ENCODE measurements at regions not wholly inside any gene's neighbourhood (a gene's known extent, or its start where the extent isn't known, plus 50 kb on each side); places are given as distances from the start of the nearest gene placed in this dataset.
A peak's percentile ranks its signal among the peaks of the same experiment; 100 is the strongest.

- TF ChIP-seq USF2 (IDR thresholded peaks at IDR 0.05; ENCODE audit: low read depth, low read length) (no peak), SMC3 (IDR thresholded peaks at IDR 0.05; ENCODE audit: low read depth, low read length) (no peak), POLR2A (IDR thresholded peaks at IDR 0.05; ENCODE audit: low read depth, low read length) (no peak), ELK1 (IDR thresholded peaks at IDR 0.05; ENCODE audit: borderline replicate concordance, low read depth, low read length) (no peak), BHLHE40 (IDR thresholded peaks at IDR 0.05; ENCODE audit: low read depth, low read length) (no peak), NFE2L2 (IDR thresholded peaks at IDR 0.05; ENCODE audit: low read depth, low read length) (no peak), CTCF (conservative IDR thresholded peaks at IDR 0.05; ENCODE audit: low read depth, low read length) (no peak), MAFK (IDR thresholded peaks at IDR 0.05; ENCODE audit: low read depth, low read length) (no peak), FOS (IDR thresholded peaks at IDR 0.05; ENCODE audit: low read depth, low read length) (no peak), RFX5 (IDR thresholded peaks at IDR 0.05; ENCODE audit: low read depth, low read length) (no peak)
- Histone ChIP-seq H3K79me1 (ENCODE audit: low read depth in 1 of 2, low read length in 2 of 2) (peaks cover 6 to 71% of the 10 kb centered on the region in 2 experiments; a peak in 3 of 4 replicates), H4K5ac (ENCODE audit: low read depth, low read length) (peak overlapping the region; percentile 23; the same call in 1 of the 2 replicates), H3K27ac (ENCODE audit: insufficient read depth, low read length) (peak overlapping the region; percentile 82), H2AK5ac (ENCODE audit: low read depth, low read length) (peak overlapping the region; percentile 70), H3K4me3 (ENCODE audit: insufficient read depth, low read depth, low read length) (no peak overlapping the region), H2BK120ac (ENCODE audit: low read depth, low read length) (peak overlapping the region; percentile 88), H3K9me1 (ENCODE audit: insufficient read depth, low read length) (peaks cover 41% of the 10 kb centered on the region), H3K36me3 (ENCODE audit: control insufficient read depth, insufficient read depth, low read length) (peaks cover 55% of the 10 kb centered on the region), H3K4ac (ENCODE audit: low read depth, low read length) (peak overlapping the region; percentile 84; the same call in 1 of the 2 replicates), H4K20me1 (ENCODE audit: insufficient read depth, low read length) (peaks cover 56% of the 10 kb centered on the region), H2AFZ (replicated peaks; ENCODE audit: low read length, poor library complexity) (peak overlapping the region; percentile 62), H3K9me3 (ENCODE audit: control insufficient read depth, insufficient read depth, low read length) (no peaks in the 10 kb centered on the region), H3K4me1 (ENCODE audit: control insufficient read depth, insufficient read depth, low read length) (peaks cover 29% of the 10 kb centered on the region), H4K8ac (ENCODE audit: low read depth in 2 of 2, low read length in 2 of 2) (peak overlapping the region; percentile 32 to 68; a peak in 1 of 4 replicates), H3K23ac (ENCODE audit: low read depth, low read length) (peak overlapping the region; percentile 62; the same call in 1 of the 2 replicates), H2BK15ac (ENCODE audit: low read depth, low read length) (peak overlapping the region; percentile 45; the same call in 1 of the 3 replicates), H2BK20ac (ENCODE audit: low read depth, low read length) (peak overlapping the region; percentile 76; the same call in 1 of the 2 replicates), H3K27me3 (ENCODE audit: control insufficient read depth, insufficient read depth, low read length) (no peaks in the 10 kb centered on the region), H2BK5ac (ENCODE audit: low read depth, low read length, poor library complexity, severe bottlenecking) (peak overlapping the region; percentile 61), H3K56ac (ENCODE audit: extremely low read depth, insufficient read depth, low read length) (no peak overlapping the region; the same call in 1 of the 2 replicates), H3K4me2 (ENCODE audit: low read depth, low read length) (peak overlapping the region; percentile 43), H3K18ac (ENCODE audit: low read depth, low read length) (peak overlapping the region; percentile 46), H3K14ac (replicated peaks; ENCODE audit: low read depth, low read length) (peak overlapping the region; percentile 85), H4K91ac (ENCODE audit: insufficient read depth, low read depth, low read length) (peak overlapping the region; percentile 55), H3K9ac (ENCODE audit: low read depth, low read length) (no peak overlapping the region), H2AK9ac (replicated peaks; ENCODE audit: low read depth, low read length, poor library complexity) (peak overlapping the region; percentile 87)
- in situ Hi-C loops (cut with MboI; ENCODE audit: low sequenced_read_pairs): no loop called here
- ATAC-seq (ENCODE audit: low read depth): peak; percentile 13
- peak; percentile 87 for DNase-seq
- 0% methylated on average over 1 of the region's 10 CpGs; no CpG with 5 or more reads in 1 of the 2 experiments for WGBS, 2 experiments (ENCODE audit: extremely low coverage in 2 of 2, insufficient read length in 1 of 2)
- intact Hi-C loops (cut with micrococcal nuclease): no loop called here
- ChIA-PET CTCF (no interaction called here), POLR2A (ENCODE audit: unreplicated experiment) (no interaction called here)
- BruUV-seq (replicated peaks): no TSS peak
- dilution Hi-C loops (cut with HindIII; ENCODE audit: low sequenced_read_pairs, unreplicated experiment): no loop called here
Observed at GRCh38 chr14:101004954-101005353, 101.4 kb upstream of the RTL1 start.
